Lung microvascular endothelial cell (primary cell): ENCODE measurements at regions not wholly inside any gene's neighbourhood (a gene's known extent, or its start where the extent isn't known, plus 50 kb on each side); places are given as distances from the start of the nearest gene placed in this dataset.
A peak's percentile ranks its signal among the peaks of the same experiment; 100 is the strongest.

Source experiments
- DNase-seq, 2 donors: peaks; one replicate each; pipeline versions ENCODE4 v3.0.0 to v3.0.0-alpha.2; 2010; ENCODE audit warnings: low read depth in 2 of 2

DNA sequence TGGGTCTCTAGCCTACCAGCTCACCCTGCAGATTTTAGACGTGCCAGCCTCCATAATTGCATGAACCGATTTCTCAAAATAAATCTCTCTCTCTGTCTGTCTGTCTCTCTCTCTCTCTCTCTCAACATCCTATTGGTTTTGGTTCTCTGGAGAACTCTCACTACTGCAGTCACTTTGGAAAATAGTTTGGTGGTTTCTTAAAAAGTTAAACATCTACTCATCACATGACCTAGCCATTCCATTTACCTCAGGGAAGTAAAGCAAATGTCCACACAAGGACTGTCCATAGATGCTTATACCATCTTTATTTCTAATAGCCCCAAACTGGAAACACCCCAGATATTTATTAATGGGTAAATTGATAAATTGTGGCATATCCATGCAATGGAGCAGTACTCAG lies 119.5 kb downstream of the SNX19 start:
- DNase-seq = no peak

DNA sequence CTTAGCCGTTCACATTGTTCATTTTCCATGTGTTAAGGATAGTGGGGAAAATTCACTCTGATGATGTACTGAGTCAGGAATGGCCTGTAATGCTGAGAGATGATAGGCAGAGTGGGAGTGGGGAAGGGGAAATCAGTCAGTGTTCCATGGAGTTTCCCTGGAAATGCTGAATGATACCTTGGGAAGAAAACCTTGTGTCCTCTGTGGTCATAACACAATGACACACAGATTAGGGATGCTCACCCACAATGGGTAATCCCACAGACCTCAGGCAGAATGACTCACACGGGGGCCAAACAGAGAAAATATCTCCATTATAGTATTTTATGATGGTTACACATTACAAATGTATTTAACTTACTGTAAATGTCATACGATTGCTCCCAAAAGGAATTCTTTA lies 118.0 kb downstream of the SNX19 start:
- peak in 1 of 2 donors; percentile 2 for DNase-seq

DNA sequence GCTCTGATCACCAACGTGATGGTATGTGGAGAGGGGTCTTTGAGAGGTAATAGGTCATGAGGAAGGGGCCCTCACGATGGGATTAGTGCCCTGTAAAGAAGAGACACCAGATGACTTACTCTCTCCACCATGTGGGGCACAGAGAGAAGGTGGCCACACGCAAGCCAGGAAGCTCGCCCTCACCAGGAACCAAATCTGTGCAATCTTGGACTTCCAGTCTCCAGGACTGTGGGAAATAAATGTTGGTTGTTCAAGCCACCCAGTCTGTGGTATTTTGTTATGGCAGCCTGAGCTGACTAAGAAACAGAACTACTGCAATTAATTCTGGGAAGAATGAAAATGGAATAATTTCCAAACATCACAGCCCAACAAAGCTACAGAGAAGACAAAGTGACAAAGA lies 117.5 kb downstream of the SNX19 start:
- DNase-seq = no peak

DNA sequence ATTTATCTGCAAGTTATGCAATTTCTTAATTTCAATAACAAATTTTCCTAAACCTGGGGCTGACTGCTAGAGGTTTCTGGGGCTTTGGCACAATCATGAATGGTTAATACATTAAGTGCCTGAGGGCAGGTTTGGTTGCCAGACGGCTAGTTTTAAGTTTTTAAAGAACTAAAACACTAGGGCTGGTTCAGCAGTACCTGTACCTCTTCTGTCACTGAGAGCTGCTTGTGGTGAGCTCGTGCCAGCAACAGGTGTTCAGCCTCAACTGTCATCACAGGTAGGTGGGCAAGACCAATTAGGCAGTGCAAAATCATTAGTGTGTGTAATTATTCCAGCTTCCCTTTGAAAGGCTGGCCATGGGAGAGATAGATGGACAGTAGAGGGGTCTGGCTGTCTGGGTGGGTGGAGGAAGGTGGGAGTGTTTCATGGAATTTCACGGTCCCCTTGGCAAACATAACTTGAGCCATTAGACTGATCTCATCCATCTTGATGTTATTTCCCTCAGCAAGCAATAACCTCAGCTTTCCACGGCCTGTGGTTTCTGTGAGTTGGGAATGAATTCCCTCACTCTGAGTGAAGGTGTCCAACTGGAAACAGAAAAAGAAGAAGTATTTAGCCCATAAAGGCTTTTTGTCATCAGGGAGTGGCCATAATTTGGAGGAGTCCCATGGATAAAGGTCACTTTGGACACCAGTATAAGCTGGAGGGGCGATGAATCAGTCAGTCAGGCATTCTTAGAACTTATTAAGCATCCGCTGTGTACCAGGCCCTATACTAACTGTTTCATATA lies 114.8 kb downstream of the SNX19 start:
- DNase-seq = no peak

DNA sequence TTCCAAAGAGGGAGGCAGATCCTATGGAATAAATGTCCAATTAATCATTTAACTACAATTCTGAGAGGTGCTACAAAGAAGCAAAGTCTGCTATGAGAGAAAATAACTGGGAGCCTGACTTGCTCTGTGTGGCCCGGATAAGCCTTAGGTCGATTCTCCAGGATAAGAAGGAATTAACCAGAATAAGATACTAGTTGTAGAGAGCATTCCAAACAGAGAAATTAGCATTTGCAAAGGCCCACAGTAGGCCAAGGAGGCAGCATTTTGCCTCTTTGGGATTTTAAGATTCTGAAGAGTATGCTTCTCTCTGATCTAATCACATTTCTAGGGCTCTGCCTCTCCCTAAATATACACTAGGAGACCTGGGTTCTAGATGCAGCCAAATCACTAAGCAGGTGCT lies 113.7 kb downstream of the SNX19 start:
- DNase-seq = no peak

DNA sequence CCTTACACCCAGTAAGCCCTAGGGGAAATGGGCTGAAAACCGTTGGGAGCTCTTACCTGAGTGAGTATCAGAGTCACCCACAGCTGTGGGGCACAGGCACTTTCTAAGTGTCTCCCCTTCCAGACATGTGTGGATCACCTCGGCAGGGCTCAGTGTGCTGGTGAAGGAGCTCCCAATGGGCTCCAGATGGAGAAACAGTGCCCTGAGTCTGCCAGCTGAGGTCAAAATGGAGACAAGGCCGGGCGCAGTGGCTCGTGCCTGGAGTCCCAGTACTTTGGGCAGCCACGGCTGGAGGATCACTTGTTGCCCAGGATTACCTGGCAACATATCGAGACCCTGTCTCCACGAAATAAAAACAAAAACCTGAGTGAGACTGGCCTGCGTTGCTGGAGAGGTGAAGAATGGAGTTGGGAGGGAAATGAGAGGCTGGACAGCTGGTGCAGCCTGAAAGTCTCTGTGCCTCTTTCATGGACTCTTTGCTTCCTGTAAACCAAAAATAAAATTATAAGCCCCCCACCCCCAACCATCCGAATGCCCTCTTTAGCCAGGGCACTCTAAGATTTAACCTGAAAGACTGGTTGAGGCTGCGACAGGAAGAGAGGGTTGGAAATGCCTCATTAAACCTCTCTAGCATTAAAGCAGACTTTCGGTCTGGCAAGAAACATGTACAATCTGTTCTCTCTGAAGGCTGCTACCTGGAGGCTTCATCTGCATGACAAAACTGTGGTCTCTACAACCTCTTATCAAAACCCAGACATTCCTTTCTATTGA lies 111.8 kb downstream of the SNX19 start:
- no peak for DNase-seq

DNA sequence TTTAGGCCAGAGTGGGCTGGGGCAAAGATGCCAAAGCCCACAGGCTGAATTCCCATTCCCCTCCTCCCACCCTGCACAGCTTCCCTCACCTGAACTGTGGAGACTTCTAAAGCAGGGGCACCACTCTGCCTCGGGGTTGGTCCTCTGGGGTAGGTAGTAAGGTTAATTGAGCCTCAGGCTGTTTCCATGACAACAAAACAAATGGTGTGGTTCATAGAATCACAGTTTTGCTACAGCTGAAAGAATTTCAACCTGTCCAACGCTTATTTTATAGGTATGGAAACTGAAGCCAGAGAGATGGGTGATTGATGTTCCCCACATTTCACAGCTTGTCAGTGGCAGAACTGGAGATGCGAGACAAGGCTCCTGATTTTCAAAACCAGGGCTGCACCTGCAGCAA lies 109.5 kb downstream of the SNX19 start:
- no peak for DNase-seq

DNA sequence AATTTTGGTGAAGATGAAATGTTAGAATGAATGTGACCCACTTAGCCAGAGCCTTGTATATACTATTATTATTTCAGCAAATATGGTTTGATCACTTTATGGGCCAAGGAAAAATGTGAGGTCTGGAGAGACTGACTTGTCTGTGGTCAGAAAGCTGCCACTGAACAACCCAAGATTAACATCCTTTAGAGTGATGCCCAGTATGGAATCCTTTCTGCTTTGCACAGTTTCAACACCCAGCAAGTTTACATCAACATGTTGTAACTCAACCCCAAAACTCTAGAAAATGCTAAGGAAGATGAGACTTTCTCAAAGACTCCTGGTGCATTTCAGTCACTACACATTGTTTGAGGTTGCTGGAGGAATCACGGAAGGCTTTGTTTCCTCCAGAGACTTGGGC lies 107.7 kb downstream of the SNX19 start:
- no peak for DNase-seq

DNA sequence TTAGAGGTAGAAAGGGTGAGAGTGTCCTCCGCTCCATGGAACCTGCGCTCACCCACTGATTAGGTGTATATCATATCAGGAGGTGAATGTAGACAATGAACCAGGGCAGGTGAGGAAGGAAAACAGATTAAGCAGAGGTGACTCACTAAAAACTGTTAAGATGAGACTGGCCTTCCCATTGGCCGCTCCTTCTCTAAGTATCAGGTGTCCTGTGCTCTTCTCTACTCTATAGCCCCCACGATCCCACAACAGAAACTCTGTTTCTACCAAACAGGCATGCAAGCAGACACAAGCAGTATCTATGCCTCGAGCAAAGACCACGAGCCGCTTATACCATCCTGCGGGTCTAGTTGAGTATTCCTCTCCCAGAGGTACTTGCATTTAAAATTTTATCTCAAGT lies 103.1 kb downstream of the SNX19 start:
- no peak for DNase-seq

DNA sequence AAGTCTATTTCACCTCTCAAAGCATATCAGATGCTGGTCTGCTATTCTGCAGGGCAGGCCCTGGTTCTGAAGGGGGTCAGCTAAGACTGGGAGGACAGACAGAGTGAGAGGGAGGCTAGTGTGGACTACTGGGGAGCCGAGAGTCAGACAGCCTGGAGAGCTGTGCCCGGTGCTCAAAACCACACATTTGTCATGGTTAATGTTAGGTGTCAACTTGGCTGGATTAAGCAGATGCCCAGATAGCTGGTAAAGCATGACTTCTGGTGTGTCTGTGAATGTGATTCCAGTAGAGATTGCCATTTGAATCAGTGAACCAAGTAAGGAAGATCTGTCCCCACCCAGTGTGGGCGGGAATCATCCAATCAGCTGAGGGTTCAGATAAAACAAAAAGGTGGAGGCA lies 102.6 kb downstream of the SNX19 start:
- DNase-seq = no peak

DNA sequence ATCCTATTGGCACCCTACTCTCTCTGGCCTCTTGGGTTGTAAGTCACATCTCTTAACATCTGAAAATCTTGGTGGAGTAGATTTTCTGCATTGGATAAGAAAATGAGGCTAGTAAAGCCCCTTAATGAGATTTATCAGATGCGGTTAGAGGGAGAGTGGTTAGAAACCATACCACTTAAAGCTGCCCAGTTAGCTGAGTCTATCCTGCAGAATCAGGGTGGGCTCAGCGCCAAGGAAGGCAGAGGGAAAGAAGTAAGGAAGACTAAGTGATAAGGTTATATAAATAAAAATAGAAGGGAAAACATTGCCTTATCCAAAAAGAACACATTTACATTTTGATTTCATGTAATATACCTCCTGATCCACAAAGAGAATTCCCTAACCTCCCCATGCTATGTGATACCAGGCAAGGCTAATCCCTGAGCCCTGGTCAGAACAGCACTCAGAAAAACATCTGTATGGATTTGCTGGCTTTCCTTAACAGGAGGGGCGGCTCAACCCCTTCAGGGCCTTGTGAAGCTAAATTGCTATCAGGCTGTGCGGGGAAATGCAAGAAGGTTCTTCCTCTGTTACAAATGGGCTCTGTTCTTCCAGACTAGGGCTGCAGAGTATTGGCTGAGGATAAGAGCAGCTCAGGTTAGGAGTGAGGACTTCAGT lies 101.7 kb downstream of the SNX19 start:
- no peak for DNase-seq

DNA sequence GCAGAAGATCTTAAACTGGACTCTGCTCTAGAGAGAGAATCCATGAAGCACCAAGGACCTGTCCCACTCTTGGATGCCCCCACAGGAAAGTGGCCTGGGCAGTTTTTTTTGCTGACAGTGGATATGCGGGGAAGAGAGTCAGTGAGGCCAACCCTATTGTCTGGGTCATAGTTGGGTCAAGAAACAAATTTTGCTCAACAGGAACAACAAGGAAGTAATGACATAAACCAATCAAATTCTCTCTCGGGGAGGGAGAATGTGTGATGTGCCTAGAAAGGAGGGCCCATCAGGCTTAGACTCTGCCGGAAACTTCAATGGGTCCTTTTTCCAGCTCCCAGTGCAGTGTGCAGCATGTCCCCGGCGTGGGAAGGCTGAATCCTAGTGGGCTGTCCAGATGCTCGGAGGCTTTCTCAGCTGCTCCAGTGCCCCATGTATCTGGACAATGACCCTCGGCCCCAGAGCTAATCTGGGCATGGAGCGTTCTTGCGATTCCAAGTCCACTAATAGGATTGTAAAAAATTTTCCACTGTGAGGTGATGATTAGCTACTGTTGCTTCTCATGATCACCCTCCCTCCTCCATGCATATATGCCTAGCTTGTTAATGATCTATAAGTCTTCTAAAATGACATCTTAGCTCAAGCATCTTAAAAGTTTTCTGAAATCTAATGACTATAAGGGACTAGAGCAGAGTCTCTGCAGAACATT lies 101.0 kb downstream of the SNX19 start:
- no peak for DNase-seq

DNA sequence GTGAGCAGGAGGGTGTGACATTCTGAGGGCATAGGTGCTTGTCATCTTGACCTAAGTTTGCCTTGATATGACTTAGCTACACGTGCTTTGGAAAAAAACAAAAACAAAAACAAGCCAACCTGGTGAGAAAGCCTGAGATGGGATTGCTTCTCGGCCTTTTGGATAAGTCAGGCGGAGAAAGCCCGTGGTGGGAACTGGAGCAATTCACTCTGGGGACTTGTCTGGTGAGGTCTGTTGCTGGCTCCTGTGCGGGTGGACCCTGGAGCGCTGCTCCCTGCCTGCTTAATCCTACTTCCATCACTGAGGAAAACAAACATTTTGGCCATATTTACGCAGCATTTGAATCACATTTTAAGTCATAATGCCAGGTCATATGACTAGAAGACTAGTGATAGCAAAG lies 100.3 kb downstream of the SNX19 start:
- no peak for DNase-seq

DNA sequence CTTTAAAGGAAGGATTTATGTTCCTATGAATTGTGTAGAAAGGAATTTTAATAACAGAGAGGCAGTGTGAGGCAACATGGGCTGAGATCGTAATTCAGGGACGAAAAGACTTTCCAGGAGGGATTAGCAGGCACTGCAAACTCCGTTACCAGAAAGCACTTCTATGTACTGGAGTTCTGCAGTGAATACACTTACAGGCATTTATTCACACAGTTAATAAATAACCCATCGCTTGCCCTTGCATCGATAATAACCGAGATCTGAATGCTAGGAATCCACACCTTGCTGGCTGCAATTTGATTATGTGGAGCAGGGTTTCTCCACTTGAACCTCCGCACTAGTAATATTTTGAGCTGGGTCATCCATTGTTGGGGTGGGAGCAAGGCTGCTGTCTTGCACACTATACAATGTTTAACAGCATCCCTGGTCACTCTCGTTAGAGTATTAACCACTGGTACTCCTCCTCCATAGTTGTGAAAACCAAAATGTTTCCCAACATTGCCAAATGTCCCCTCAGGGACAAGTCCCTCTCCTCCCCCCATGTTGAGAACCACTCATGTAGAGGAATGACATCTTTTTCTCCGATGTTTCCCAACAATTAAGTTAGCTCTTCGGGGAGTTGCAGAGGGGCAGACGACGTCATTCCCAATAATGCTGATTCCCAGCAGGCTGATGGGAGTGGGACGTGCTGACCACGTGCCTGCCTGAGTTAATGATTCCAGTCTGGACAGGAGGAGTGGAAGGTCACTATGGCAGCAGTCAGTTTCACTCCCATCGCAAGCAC lies 99.5 kb downstream of the SNX19 start:
- no peak for DNase-seq

DNA sequence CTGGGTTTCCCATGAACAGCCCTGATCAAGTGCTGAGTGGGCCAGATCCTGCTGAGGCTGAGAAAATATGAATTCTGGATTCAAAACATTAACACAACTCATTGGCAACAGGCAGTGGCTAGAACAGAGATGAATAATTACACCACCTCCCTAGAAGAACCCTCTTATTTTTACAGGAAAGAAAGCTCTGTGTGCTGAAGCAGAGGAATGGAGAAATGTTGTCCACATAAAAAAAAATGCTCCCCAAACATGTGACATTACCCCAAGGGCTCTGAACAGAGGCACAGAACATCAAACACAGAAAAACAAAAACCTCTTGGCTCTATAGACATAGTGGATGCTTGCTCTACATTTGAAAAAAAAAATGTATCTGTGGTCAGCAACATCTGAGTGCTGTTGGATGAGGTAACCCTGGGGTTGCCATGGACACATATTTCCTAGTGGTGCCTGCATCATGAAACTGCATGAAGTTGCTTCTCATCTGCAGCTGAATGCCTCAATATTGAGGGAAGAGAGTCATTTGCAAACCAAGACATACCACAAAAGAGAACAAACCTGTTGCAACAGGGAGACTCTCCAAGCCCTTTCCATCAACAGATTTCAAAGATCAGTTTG lies 98.8 kb downstream of the SNX19 start:
- no peak for DNase-seq

DNA sequence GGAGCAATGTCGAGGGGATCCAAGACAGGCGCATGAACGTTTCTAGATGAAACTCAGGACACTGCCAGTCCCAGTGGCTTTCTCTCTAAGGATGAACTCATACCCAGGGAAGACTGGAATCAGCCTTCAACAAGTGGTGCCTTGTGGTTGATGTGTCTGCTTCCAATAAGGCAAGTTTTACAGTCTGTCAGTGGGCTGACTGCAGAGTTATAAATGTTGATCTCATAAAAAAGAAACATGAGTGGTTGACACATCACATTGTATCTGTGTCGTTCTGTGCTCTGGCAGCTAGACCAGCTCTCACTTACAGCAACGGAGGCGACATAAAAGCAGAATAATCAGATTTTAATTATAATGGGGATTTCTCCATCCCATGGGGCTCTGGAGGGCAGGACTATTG lies 96.7 kb downstream of the SNX19 start:
- no peak for DNase-seq
